GM13976 (cell line): ENCODE measurements at regions not wholly inside any gene's neighbourhood (a gene's known extent, or its start where the extent isn't known, plus 50 kb on each side); places are given as distances from the start of the nearest gene placed in this dataset.
"Not testable (repeated sequence)": the region's sequence is repeated elsewhere in the genome, so short reads cannot be mapped to it uniquely, and the experiment has no call there.

Source experiments
- DNase-seq: peaks from one replicate; pipeline ENCODE4 v3.0.0; 2012; ENCODE audit warnings: low spot score
- CTCF ChIP-seq: IDR thresholded peaks from 2 replicates; pipeline ENCODE4 v1.5.1; 2012; ENCODE audit warnings: borderline replicate concordance, mild to moderate bottlenecking; ENCODE audit not compliant: insufficient read depth; ENCODE audit errors: extremely low read depth, missing control alignments, control extremely low read depth
- in situ Hi-C: fragments of 300-500 bp; cut with MboI; formaldehyde crosslinking; loops from one replicate; pipeline ENCODE4 v1.12.0; 2022; ENCODE audit warnings: low sequenced_read_pairs, mixed read lengths, inconsistent platforms; ENCODE audit not compliant: unreplicated experiment

GRCh38 chr6:5837323-5837722, 169.4 kb downstream of the NRN1 start:
- no peak for DNase-seq
- in situ Hi-C loops = no loop called here
- no peak for TF ChIP-seq CTCF

DNA sequence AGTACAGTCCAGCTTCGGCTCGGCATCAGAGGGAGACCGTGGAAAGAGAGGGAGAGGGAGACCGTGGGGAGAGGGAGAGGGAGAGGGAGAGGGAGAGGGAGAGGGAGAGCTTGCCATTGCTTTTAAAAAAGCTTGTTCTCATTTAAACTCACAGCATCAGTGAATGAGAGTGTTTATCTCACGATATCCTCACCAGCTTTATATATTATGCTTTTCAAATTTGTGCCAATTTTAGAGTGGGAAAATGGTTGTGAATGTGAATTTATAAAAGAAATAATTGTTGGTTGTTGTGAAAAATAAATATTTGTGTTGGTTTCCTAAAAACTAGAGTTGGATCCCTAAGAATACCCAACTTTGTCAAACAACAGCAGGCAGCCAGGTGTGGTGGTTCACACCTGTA, 170.1 kb downstream of the NRN1 start:
- DNase-seq, in situ Hi-C loops: not testable (repeated sequence)

GRCh38 chr6:5833120-5833519, 173.6 kb downstream of the NRN1 start:
- no peak for DNase-seq
- no peak for TF ChIP-seq CTCF
- in situ Hi-C loops = no loop called here

DNA sequence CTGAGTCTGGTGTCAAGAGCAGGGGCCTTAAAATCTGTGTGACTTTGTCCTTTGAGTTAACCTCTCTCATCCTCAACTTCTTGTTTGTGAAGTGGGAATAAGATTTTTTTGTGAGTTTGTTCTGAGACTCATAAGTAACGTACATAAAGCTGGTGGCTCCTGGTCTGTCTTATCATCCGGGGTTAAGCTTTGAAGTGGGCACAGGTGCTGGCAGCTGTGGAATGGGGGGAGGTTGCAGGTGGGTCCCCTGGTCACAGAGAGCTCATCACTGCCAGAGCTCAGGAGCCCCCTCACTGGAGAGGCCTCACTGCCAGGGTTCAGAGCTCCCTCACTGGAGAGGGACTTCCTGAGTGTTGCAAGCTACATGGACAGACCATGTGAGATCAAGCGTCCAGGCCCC, 174.1 kb downstream of the NRN1 start:
- DNase-seq = no peak

DNA sequence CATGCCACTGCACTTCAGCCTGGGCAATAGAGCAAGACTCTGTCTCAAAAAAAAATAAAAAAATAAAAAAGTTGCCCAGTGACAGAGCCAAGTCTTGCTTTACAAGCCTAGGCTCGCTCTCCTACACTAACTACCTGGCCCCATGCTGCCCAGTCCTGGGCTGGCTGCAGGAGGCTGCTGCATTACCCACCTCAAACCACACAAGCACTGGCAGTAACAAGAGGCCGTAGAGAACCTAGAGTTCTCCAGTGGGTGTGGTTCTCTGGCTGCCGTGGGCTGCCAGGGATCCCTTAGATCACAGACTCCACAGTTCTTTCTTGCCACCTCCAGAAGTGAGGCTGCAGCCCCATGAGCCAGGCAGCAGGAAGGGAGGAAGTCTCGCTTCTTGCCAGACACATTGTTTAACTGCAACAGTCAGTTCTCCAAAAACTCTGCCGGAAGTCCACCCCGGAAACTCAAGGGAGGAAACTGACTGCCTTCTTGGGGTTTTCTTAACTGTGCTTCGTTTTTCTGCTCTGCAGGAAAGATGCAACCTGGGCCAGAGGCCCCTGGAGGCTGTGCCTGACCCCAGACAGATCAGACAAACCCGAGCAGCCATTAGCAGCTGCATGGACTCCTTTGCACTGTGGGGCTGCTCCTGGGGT, 175.4 kb downstream of the NRN1 start:
- in situ Hi-C loops, DNase-seq: not testable (repeated sequence)

More for the DNA sequence above, 174.1 kb downstream of the NRN1 start:
- no peak for TF ChIP-seq CTCF
- in situ Hi-C loops = no loop called here

- TF ChIP-seq CTCF = no peak
- no peak for DNase-seq
- in situ Hi-C loops = no loop called here
These were observed 178.4 kb downstream of the NRN1 start for GRCh38 chr6:5828296-5828695.

DNA sequence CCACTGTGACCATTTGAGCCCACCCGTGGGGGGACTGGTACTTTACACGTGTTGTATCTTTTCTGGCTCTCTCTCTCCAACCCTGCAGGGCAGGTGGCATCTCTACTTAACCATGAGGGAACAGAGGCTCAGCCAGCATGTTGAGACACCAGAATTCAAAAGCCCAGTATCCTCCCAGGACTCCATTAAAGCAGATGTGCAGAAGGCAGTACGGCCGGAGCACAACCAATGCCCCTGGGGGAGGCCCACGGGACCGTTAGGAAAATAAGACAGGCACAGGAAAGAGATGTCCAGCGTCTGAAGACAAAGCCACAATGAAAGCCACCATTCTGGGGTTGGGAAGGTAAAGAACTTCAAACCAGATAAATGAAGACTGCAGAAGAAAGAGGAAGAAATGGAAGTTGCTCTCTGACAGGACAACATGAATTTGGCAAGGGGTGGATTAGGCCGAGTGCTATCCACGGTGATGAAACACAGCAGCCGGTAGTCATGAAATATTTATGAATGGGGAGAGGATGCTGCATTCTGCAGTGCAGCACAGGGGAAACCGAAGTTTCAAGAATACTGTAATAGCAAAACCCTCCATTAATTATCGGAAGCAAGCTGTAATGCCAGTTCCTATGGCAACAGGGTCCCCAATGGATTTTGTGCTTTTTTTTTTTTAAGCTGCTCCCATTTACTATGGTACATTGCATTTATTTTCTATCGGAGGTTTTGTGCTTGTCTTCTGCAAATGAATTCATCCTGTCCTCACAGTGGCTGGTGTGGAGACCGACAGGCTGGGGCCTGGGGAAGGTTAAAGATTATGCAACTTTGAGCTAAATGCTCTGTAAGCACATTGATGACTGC, 179.4 kb downstream of the NRN1 start:
- in situ Hi-C loops = no loop called here
- no peak for TF ChIP-seq CTCF
- no peak for DNase-seq

DNA sequence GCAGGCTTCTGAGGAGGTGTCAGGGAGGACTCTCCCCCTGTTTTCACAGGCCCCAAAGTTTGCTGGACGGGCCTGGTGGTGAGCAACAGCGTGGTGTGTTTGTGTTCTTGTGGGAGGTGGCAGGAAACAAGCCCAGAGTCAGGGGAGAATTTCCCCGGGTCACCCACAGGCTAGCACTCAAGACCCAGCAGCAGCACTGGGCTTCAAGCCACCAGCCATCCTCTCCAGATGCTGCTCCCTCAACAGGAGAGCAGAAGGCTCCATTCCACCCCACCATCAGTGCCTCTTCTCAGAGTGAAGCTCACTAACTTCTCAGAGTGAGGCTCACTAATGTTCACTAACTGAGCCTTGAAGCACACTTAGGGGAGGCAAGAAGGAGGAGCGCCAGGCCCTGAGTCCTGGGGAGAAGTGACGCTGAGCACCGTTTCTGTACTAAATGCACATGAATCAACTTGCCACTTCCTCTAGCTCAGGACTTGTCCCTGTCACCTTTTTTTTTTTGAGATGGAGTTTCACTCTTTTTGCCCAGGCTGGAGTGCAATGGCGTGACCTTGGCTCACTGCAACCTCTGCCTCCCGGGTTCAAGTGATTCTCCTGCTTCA, 182.2 kb downstream of the NRN1 start:
- in situ Hi-C loops, DNase-seq: not testable (repeated sequence)
